ENCODE measurements at regions not wholly inside any gene's neighbourhood (a gene's known extent, or its start where the extent isn't known, plus 50 kb on each side); places are given as distances from the start of the nearest gene placed in this dataset.

GRCh38 chr18:75762758-75763157 lies 335.3 kb upstream of the SMIM21 start:
- intact Hi-C loops (cut with micrococcal nuclease) (no loop called here), in situ Hi-C loops (cut with MboI) (no loop called here)
- WGBS (ENCODE audit: insufficient coverage, low coverage, missing lambda C conversion rate) = 0% methylated on average over 2 of the region's 2 CpGs
- CTCF ChIA-PET (ENCODE audit: low intra/inter-chr PET ratio) = no interaction called here
- DNase-seq (ENCODE audit: extremely low read depth in 1 of 4, low spot score in 3 of 4) (no peak), ATAC-seq (no peak), FAIRE-seq (no peak)
- no TSS peak for BruUV-seq (replicated peaks)
- POLR2A ChIA-PET = interaction anchor here (0.6 kb wide), 1 partner anchor 44 kb away, joined by 3 read pairs; no protein-coding TSS in a partner anchor
- no peaks in the 10 kb centered on the region for H3K79me2 ChIP-seq (ENCODE audit: control insufficient read depth, insufficient read depth, low read length)
- H3K4me1 ChIP-seq (replicated peaks in 1 of 2; ENCODE audit: control insufficient read depth in 2 of 2, insufficient read depth in 2 of 2, low read length in 2 of 2) = no peaks in the 10 kb centered on the region
- H3K4me3 ChIP-seq = no peak overlapping the region
- H3K27me3 ChIP-seq (ENCODE audit: control insufficient read depth in 2 of 2, insufficient read depth in 2 of 2, low read length in 2 of 2) = no peaks in the 10 kb centered on the region
- H4K20me1 ChIP-seq (replicated peaks; ENCODE audit: control insufficient read depth, insufficient read depth, low read length) = no peaks in the 10 kb centered on the region
- H3K27ac ChIP-seq (ENCODE audit: extremely low read depth, low read depth, low read length) = no peak overlapping the region
- H3K9me1 ChIP-seq (ENCODE audit: control insufficient read depth, insufficient read depth, low read length) = no peaks in the 10 kb centered on the region
- H2AFZ ChIP-seq (ENCODE audit: low read depth, low read length) = no peak overlapping the region
- no peak overlapping the region for H3K9ac ChIP-seq (ENCODE audit: insufficient read depth in 1 of 2, low read depth in 2 of 2, low read length in 2 of 2)
- H3K4me2 ChIP-seq (ENCODE audit: insufficient read depth, low read length) = no peak overlapping the region
- TF ChIP-seq ZNF280B (CRISPR knock-in tag; IDR thresholded peaks at IDR 0.05) (no peak), TFE3 (CRISPR knock-in tag; IDR thresholded peaks at IDR 0.05) (peak; percentile 72)
- no peaks in the 10 kb centered on the region for H3K36me3 ChIP-seq (ENCODE audit: control insufficient read depth, insufficient read depth, low read length)
- no peaks in the 10 kb centered on the region for H3K9me3 ChIP-seq (replicated peaks; ENCODE audit: control insufficient read depth, insufficient read depth, low read depth, low read length)

GRCh38 chr18:75760208-75760607 lies 332.7 kb upstream of the SMIM21 start:
- H3K27me3 ChIP-seq (ENCODE audit: control insufficient read depth in 2 of 2, insufficient read depth in 2 of 2, low read length in 2 of 2) = no peaks in the 10 kb centered on the region
- intact Hi-C loops (cut with micrococcal nuclease) = no loop called here
- POLR2A ChIA-PET = no interaction called here
- ATAC-seq = no peak
- DNase-seq (ENCODE audit: extremely low read depth in 1 of 4, low spot score in 3 of 4) = no peak
- in situ Hi-C loops (cut with MboI) = no loop called here
- H3K9ac ChIP-seq (ENCODE audit: insufficient read depth in 1 of 2, low read depth in 2 of 2, low read length in 2 of 2) = no peak overlapping the region
- no peak overlapping the region for H3K27ac ChIP-seq (ENCODE audit: extremely low read depth, low read depth, low read length)
- no peaks in the 10 kb centered on the region for H3K4me1 ChIP-seq (replicated peaks in 1 of 2; ENCODE audit: control insufficient read depth in 2 of 2, insufficient read depth in 2 of 2, low read length in 2 of 2)
- H4K20me1 ChIP-seq (replicated peaks; ENCODE audit: control insufficient read depth, insufficient read depth, low read length) = no peaks in the 10 kb centered on the region
- H3K4me3 ChIP-seq = no peak overlapping the region
- no peaks in the 10 kb centered on the region for H3K79me2 ChIP-seq (ENCODE audit: control insufficient read depth, insufficient read depth, low read length)
- no peak for FAIRE-seq
- no peaks in the 10 kb centered on the region for H3K36me3 ChIP-seq (ENCODE audit: control insufficient read depth, insufficient read depth, low read length)
- CTCF ChIA-PET (ENCODE audit: low intra/inter-chr PET ratio) = no interaction called here
- WGBS (ENCODE audit: insufficient coverage, low coverage, missing lambda C conversion rate) = 0% methylated on average over 1 of the region's 1 CpG
- no peaks in the 10 kb centered on the region for H3K9me1 ChIP-seq (ENCODE audit: control insufficient read depth, insufficient read depth, low read length)
- H3K4me2 ChIP-seq (ENCODE audit: insufficient read depth, low read length) = no peak overlapping the region
- H2AFZ ChIP-seq (ENCODE audit: low read depth, low read length) = no peak overlapping the region
- no TSS peak for BruUV-seq (replicated peaks)
- no peaks in the 10 kb centered on the region for H3K9me3 ChIP-seq (replicated peaks; ENCODE audit: control insufficient read depth, insufficient read depth, low read depth, low read length)
- no peak for TF ChIP-seq ARHGAP35 (IDR thresholded peaks at IDR 0.05; ENCODE audit: partially characterized antibody)
- no peak for TF ChIP-seq CHD4 (IDR thresholded peaks at IDR 0.05; ENCODE audit: insufficient read depth, insufficient replicate concordance, low read depth, low read length, poor library complexity, severe bottlenecking)
- TF ChIP-seq RFX7 (CRISPR knock-in tag; IDR thresholded peaks at IDR 0.05) = no peak
- TF ChIP-seq DLX4 (CRISPR knock-in tag; IDR thresholded peaks at IDR 0.05) = no peak
- no peak for TF ChIP-seq GTF2E2 (tag; IDR thresholded peaks at IDR 0.05)
- no peak for TF ChIP-seq IFI16 (CRISPR knock-in tag; IDR thresholded peaks at IDR 0.05)
- no peak for TF ChIP-seq MXI1 (IDR thresholded peaks at IDR 0.05; ENCODE audit: low read depth, low read length)
- TF ChIP-seq SMARCA5 (IDR thresholded peaks at IDR 0.05) = no peak
- no peak for TF ChIP-seq POU5F1 (IDR thresholded peaks at IDR 0.05; ENCODE audit: borderline replicate concordance, low read depth, low read length, partially characterized antibody)
- TF ChIP-seq CXXC5 (CRISPR knock-in tag; IDR thresholded peaks at IDR 0.05) = no peak
- TF ChIP-seq SOX6 (IDR thresholded peaks at IDR 0.05) = no peak
- TF ChIP-seq HDGF (IDR thresholded peaks at IDR 0.05) = no peak
- TF ChIP-seq CCNT2 (IDR thresholded peaks at IDR 0.05; ENCODE audit: borderline replicate concordance, extremely low read depth, insufficient read length, low read depth, low read length) = no peak

Data from K562 (cell line).